HG03045 (cell line): ENCODE measurements at regions not wholly inside any gene's neighbourhood (a gene's known extent, or its start where the extent isn't known, plus 50 kb on each side); places are given as distances from the start of the nearest gene placed in this dataset.
"Not testable (repeated sequence)": the region's sequence is repeated elsewhere in the genome, so short reads cannot be mapped to it uniquely, and the experiment has no call there.

Source experiments
- ATAC-seq: cut with Tn5 transposase; IDR thresholded peaks from one replicate; pipeline ENCODE4 v1.9.1; 2021; ENCODE audit warnings: mild to moderate bottlenecking, moderate library complexity; ENCODE audit not compliant: unreplicated experiment

GRCh38 chr3:21256932-21257331 lies 494.1 kb downstream of the ZNF385D start:
- ATAC-seq, result no peak

- ATAC-seq, result no peak
Measured at GRCh38 chr3:21238661-21239060, 512.3 kb downstream of the ZNF385D start.

GRCh38 chr3:21237638-21238037 lies 513.4 kb downstream of the ZNF385D start:
- ATAC-seq, result no peak

- no peak for ATAC-seq
Measured at GRCh38 chr3:21235491-21235890, 515.5 kb downstream of the ZNF385D start.

DNA sequence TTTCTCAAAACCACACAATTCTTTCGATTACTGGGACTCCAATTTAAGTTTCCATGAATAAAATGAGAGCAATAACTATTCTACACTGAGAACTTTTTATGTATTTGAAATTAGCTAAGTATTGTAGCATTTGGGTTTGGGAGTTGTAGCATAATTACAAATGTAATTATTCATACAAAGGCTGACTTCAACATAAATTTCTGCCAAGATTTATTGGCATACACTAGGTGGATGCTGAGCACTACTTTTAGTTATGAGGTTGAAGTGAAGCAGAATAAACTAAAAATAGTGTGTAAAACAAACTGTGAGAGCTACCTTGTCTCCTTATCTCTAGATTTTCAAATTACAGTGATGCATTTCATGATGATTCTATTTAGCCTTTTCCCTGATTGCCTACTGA lies 516.1 kb downstream of the ZNF385D start:
- ATAC-seq, result no peak

- ATAC-seq, result no peak
Measured at GRCh38 chr3:21229426-21230135, 521.4 kb downstream of the ZNF385D start.

DNA sequence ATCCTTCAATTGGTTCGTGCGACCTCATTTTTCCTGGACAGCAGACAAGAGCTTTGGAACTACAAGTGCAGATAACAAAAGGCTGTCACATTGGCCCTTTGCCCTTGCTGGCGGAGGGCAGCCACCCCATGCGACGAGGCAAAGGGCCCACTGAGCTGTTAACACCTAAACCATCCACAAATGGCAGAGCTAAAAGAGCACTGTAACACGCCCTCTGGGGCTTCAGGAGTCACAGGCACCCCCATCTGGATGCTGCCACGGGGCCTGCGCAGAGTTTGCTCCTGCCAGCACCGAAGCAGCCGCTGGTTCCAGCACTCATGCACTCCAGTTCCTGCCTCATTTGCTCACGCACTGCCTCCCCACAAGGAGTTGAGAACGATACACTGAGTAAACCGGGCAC lies 524.9 kb downstream of the ZNF385D start:
- ATAC-seq, result no peak

DNA sequence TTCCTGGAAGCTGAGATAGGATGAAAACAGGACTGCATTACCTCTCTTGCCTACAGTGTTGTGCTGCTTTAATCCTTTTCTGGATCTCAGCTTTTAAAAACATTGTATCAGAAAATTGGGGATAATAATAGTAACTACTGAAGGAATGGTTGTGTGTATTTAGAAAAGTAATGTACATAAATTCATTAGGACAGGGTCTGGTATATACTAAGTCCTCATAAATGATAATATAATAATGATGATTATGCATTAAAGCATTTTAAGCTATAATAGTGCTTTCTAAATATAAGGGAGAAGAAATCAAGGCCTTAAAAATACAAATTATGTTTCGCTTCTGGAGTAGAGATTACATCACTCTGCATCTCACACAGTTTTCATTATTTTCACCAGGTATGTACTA lies 530.1 kb downstream of the ZNF385D start:
- ATAC-seq, result no peak

- no peak for ATAC-seq
Measured at GRCh38 chr3:21216598-21216997, 534.4 kb downstream of the ZNF385D start.

DNA sequence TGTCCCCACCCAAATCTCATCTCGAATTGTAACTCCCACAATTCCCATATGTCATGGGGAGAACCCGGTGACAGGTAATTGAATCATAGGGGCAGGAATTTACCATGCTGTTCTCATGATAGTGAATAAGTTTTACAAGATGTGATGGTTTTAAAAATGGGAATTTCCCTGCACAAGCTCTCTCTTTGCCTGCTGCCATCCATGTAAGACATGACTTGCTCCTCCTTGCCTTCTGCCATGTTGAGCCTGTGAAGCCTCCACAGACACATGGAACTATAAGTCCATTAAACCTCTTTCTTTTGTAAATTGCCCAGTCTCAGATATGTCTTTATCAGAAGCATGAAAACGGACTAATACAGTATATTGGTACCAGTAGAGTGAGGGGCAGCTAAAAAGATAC lies 546.9 kb downstream of the ZNF385D start:
- not testable (repeated sequence) for ATAC-seq

DNA sequence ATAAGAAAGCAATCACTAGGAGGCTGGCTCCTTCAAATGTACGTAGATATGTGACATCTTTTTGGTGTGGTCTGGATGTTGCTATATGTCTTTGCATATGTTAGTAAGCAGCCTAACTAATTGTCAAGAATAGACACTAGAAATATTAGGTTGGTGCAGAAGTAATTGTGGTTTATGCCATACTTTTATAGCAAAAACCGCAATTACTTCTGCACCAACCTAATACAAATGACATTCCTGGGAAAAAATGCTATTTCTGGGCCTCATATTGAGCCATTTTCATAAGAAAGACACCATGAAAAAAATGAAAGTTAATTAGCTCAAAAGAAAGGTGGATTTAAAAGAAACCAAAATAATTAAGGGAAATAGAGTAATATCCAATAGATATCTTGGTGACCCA lies 555.8 kb downstream of the ZNF385D start:
- ATAC-seq, result no peak

DNA sequence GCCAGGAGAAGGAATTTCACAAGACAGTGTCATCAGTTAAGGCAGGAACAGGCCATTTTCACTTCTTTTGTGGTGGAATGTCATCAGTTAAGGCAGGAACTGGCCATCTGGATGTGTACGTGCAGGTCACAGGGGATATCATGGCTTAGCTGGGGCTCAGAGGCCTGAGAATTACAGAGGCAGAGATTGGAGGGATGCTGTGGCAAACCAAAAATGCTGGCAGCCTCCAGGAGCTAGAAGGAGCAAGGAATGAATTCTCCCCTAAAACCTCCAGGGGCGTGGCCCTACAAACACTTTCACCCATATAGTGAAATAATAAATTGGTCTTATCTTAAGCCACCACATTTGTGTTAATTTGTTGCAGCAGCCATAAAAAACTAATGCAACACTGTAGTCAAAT lies 557.0 kb downstream of the ZNF385D start:
- not testable (repeated sequence) for ATAC-seq

DNA sequence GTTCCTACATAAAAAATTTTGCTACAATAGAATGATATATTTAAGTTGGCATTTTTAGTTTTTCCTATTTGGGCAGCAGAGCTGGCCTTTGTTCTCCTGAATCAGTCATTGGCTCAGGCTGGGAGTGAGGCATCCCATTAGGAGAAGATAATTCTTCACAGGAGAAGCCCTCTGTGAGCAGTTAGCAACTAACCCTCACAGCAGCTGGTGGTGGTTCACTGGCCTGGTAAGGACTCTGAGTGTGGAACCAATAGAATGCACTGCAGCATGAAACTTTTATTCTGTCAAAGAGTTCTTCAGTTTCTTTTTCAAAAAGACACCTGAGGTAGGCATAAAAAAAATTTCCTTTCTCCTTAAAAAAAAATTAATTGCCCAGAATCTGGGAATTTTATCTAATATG lies 562.6 kb downstream of the ZNF385D start:
- ATAC-seq, result no peak

GRCh38 chr3:21185816-21186314 lies 565.1 kb downstream of the ZNF385D start:
- no peak for ATAC-seq

DNA sequence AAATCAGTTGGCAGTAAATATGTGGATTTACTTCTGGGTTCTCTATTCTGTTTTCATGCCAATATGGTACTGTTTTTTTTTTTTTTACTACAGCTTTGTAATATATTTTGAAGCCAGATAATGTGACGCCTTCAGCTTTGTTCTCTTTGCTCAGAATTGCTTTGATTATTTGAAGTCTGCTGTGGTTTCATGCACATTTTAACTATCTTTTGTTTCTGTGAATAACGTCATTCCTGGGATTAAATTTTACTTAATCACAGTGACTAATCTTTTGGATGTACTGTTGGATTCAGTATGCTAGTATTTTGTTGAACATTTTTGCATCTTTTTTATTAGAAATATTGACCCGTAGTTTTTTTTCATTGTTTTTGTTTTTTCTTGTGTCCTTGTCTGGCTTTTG lies 576.5 kb downstream of the ZNF385D start:
- ATAC-seq, result no peak

DNA sequence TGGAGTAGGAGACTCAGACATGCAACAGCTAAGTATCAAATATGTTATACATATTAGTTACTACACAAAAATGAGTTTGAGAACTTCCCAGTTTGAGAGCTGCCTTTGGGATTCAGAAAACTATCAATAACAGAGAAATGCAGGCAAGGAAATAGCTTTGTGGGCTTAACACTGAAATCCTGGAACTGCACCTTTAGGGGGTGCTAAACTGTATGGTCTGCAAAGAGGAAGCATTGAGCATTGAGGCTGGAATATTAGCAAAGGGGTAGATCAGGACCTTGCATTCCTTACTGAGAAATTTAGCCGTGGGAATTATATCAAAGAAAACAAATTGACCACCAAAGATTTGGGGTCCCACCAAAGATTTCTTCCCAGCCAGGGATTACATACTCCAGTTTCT lies 580.0 kb downstream of the ZNF385D start:
- ATAC-seq, result no peak

GRCh38 chr3:21169948-21170347 lies 581.1 kb downstream of the ZNF385D start:
- no peak for ATAC-seq

DNA sequence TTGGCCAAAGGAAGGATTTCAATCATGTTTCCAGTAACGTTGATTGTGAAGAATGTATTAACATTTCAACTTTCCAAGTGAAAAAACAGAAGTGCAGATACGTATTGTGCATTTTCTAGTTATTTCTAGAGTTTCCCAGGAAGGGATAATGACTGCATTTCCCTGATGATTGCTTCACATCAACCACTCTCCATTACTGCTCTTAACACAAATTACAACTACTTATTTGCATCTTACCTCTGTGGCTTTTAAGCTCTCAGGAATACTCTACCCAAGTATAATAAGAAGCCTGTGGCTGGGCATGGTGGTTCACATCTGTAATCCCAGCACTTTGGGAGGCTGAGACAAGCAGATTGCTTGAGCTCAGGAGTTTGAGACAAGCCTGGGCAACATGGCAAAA lies 582.5 kb downstream of the ZNF385D start:
- no peak for ATAC-seq

DNA sequence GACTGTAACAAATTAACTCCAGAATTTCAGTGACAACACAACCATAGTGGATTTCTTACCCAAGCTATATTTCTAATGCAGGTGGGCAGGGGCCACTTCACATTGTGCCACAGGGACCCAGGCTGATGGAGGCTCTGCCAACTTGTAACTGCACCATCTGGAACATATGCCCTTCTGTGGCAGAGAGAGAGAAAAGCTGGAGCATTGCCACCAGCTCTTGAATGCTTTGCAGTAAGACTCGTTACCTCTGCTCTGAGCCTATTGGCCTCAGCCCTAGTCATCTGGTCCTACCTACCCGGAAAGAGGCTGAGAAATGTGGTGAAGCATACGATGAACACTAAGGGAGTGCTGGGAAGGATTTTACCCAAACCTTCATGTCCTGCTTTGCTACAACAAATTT lies 587.1 kb downstream of the ZNF385D start:
- no peak for ATAC-seq

GRCh38 chr3:21159543-21159906 lies 591.5 kb downstream of the ZNF385D start:
- ATAC-seq, result no peak

- no peak for ATAC-seq
Measured at GRCh38 chr3:21158861-21159542, 592.0 kb downstream of the ZNF385D start.

GRCh38 chr3:21154911-21155310 lies 596.1 kb downstream of the ZNF385D start:
- no peak for ATAC-seq

DNA sequence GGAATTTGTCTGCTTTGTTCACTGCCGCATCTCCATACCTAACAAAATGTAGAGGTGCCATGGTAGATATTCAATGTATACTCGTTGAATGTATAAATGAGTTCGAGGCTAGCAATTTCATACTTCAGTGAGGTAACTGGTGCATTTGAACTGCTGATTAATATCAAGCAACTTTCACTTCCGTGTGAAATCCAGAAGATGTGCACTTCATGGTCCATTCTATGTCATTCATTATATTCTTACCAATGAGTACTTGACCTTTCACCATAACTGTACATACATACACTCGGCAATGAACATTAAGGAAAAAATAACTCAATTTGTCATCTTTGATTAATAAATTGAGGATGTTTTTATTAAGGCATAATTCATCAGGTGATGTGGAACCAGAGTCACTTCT lies 598.5 kb downstream of the ZNF385D start:
- no peak for ATAC-seq
